Glutamatergic neuron (in vitro differentiated cells): ENCODE measurements at regions not wholly inside any gene's neighbourhood (a gene's known extent, or its start where the extent isn't known, plus 50 kb on each side); places are given as distances from the start of the nearest gene placed in this dataset.

Experiments used
- DNase-seq: peaks from one replicate; pipeline ENCODE4 v3.0.0; 2022
- H3K27ac Mint-ChIP-seq: one replicate; pipeline ENCODE4 v1.8.0; 2020; ENCODE audit warnings: mild to moderate bottlenecking, mixed read lengths, inconsistent platforms; ENCODE audit not compliant: unreplicated experiment
- H3K27me3 Mint-ChIP-seq: one replicate; pipeline ENCODE4 v1.8.0; 2020; ENCODE audit warnings: mild to moderate bottlenecking, moderate library complexity, mixed read lengths, inconsistent platforms; ENCODE audit not compliant: unreplicated experiment
- H3K36me3 Mint-ChIP-seq: one replicate; pipeline ENCODE4 v1.8.0; 2020; ENCODE audit warnings: mild to moderate bottlenecking, mixed read lengths, inconsistent platforms; ENCODE audit not compliant: unreplicated experiment
- H3K4me1 Mint-ChIP-seq: one replicate; pipeline ENCODE4 v1.8.0; 2020; ENCODE audit warnings: mild to moderate bottlenecking, low read depth, mixed read lengths, inconsistent platforms; ENCODE audit not compliant: unreplicated experiment
- H3K4me3 Mint-ChIP-seq: one replicate; pipeline ENCODE4 v1.8.0; 2020; ENCODE audit warnings: mild to moderate bottlenecking, mixed read lengths, inconsistent platforms; ENCODE audit not compliant: unreplicated experiment
- H3K9me3 Mint-ChIP-seq: one replicate; pipeline ENCODE4 v1.8.0; 2020; ENCODE audit warnings: mild to moderate bottlenecking, moderate library complexity, mixed read lengths, inconsistent platforms; ENCODE audit not compliant: unreplicated experiment
- CTCF ChIP-seq: fragments of 200-600 bp; sonication (generic); IDR thresholded peaks from one replicate; pipeline ENCODE4 v1.5.0; 2021; ENCODE audit not compliant: partially characterized antibody, unreplicated experiment

DNA sequence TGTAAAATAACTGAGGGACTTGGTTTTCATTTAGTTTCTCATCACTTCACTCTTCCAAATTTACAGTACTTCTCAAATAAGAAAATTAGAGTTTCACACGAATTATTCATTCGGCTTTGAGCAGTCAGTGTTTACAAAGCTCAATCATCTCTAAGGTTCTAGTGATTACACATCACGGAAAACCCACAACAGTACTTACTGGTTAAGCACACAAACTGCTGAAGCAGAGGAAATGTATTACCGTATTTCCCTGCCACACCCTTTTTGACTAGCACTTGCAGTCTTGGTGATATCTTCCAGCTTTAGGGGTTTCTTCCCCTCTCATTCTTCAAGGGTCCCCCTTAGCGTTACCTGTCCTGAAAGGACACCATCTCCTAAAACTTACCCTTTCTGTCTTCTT lies 164.8 kb upstream of the CDIN1 start:
- H3K27me3 Mint-ChIP-seq, result no peaks in the 10 kb centered on the region
- TF ChIP-seq CTCF, result no peak
- no peak overlapping the region for H3K4me3 Mint-ChIP-seq
- no peak for DNase-seq
- no peaks in the 10 kb centered on the region for H3K4me1 Mint-ChIP-seq
- no peaks in the 10 kb centered on the region for H3K9me3 Mint-ChIP-seq
- no peak overlapping the region for H3K27ac Mint-ChIP-seq
- H3K36me3 Mint-ChIP-seq, result no peaks in the 10 kb centered on the region

DNA sequence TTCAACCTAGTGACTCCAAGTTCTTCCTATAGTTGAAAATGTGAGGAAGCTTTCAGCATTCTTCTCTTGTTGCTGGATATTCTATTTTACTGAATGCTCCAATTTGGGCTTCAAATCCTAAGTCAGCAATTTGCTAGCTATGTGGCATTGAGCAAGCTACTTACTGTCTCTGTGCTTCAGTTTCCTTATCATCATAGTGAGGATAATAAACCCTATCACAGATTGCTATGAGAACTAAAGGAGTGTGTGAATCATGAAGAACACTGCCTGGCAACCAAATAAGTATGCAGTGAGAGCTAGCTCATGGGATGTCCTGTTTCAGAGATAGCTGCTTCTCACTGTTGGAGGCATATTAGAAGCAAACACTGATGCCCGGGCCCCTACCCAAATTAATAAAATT lies 163.8 kb upstream of the CDIN1 start:
- Mint-ChIP-seq H3K4me3 (no peak overlapping the region), H3K27ac (no peak overlapping the region), H3K9me3 (no peaks in the 10 kb centered on the region), H3K36me3 (no peaks in the 10 kb centered on the region), H3K4me1 (no peaks in the 10 kb centered on the region), H3K27me3 (no peaks in the 10 kb centered on the region)
- no peak for TF ChIP-seq CTCF
- no peak for DNase-seq

- Mint-ChIP-seq H3K27ac (no peak overlapping the region), H3K27me3 (no peaks in the 10 kb centered on the region), H3K9me3 (no peaks in the 10 kb centered on the region), H3K4me1 (no peaks in the 10 kb centered on the region), H3K36me3 (no peaks in the 10 kb centered on the region), H3K4me3 (no peak overlapping the region)
- no peak for DNase-seq
- TF ChIP-seq CTCF, result no peak
Observed at GRCh38 chr15:36422631-36423030, 156.8 kb upstream of the CDIN1 start.

DNA sequence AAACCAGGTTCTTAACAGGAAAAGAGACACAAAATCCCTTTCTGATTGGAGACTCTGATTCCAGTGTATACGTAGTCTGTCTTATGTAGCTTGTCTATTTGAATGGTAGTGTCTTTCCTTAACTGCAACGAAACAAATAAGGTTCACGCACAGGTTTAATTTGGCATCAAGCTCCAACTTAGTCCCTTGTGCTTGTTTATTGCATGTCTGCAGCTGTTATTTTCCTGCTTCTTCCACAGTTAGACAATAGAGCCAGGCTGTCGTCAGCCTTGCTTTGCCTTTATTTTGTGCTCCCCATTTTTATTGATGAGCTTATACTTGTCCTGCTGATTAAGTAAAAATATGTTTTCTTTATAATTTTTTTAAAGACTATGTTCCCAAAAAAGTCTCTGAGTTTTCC lies 152.7 kb upstream of the CDIN1 start:
- DNase-seq, result no peak
- no peak overlapping the region for H3K4me3 Mint-ChIP-seq
- no peaks in the 10 kb centered on the region for H3K4me1 Mint-ChIP-seq

DNA sequence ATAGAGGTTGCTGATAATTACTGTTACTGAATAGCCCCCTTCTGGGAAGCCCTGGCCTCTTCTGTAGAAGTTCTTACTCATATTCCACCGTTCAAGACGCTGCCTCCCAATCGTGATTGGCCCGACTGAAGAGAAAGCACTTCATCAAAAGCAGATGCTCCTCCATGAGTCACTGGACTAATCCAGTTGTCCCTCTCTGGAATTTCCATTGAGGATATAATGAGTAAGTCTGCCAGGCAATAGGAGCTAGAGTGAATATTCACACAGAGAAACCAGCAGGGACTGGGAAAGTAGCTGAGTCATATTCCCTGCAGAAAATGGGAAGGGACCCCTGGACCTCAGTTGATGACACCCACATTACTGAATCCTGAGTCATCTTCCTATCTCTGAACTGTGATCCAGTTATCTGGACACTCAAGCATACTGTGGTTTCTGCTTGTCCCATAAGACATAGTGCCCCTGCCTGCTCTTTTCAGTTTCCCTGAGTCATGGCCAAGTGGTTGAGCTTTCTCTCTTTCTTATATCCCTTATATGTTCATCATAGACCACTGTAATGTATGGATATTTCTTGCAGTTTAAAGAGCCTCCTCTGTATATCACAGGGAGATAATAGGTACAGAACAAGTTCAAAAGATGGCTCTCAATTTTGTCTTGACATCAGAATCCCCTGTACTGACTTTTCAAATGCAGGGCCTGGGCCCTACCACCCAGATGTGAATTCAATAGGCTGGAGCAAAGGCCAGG lies 151.2 kb upstream of the CDIN1 start:
- H3K27ac Mint-ChIP-seq, result no peak overlapping the region
- H3K4me3 Mint-ChIP-seq, result no peak overlapping the region
- no peaks in the 10 kb centered on the region for H3K36me3 Mint-ChIP-seq
- no peaks in the 10 kb centered on the region for H3K4me1 Mint-ChIP-seq
- no peak for TF ChIP-seq CTCF
- H3K9me3 Mint-ChIP-seq, result no peaks in the 10 kb centered on the region
- no peaks in the 10 kb centered on the region for H3K27me3 Mint-ChIP-seq
- DNase-seq, result no peak

More for the DNA sequence above, 152.7 kb upstream of the CDIN1 start:
- H3K36me3 Mint-ChIP-seq, result no peaks in the 10 kb centered on the region
- no peak overlapping the region for H3K27ac Mint-ChIP-seq
- no peaks in the 10 kb centered on the region for H3K27me3 Mint-ChIP-seq
- no peak for TF ChIP-seq CTCF
- no peaks in the 10 kb centered on the region for H3K9me3 Mint-ChIP-seq
